Ishikawa (cell line): ENCODE measurements at regions not wholly inside any gene's neighbourhood (a gene's known extent, or its start where the extent isn't known, plus 50 kb on each side); places are given as distances from the start of the nearest gene placed in this dataset.

Experiments
- CEBPB ChIP-seq: IDR thresholded peaks from 2 replicates; pipeline ENCODE4 v1.6.1; 2012
- CREB1 ChIP-seq: IDR thresholded peaks from 2 replicates; pipeline ENCODE4 v1.6.1; 2012; ENCODE audit warnings: low read depth
- EGR1 ChIP-seq: IDR thresholded peaks from 2 replicates; pipeline ENCODE4 v1.6.1; 2012
- EP300 ChIP-seq: IDR thresholded peaks from 2 replicates; pipeline ENCODE4 v1.6.1; 2012; ENCODE audit warnings: borderline replicate concordance
- FOXM1 ChIP-seq: IDR thresholded peaks from 2 replicates; pipeline ENCODE4 v1.6.1; 2012; ENCODE audit warnings: low read depth, borderline replicate concordance
- MAX ChIP-seq: IDR thresholded peaks from 2 replicates; pipeline ENCODE4 v1.6.1; 2012
- NFIC ChIP-seq: IDR thresholded peaks from 2 replicates; pipeline ENCODE4 v1.6.1; 2012
- RAD21 ChIP-seq: IDR thresholded peaks from 2 replicates; pipeline ENCODE4 v1.6.1; 2012; ENCODE audit warnings: low read depth
- REST ChIP-seq: IDR thresholded peaks from 2 replicates; pipeline ENCODE4 v1.6.1; 2012; ENCODE audit warnings: low read depth, mild to moderate bottlenecking
- TAF1 ChIP-seq: IDR thresholded peaks from 2 replicates; pipeline ENCODE4 v1.6.1; 2012; ENCODE audit warnings: low read depth, mild to moderate bottlenecking
- TCF12 ChIP-seq: IDR thresholded peaks from 2 replicates; pipeline ENCODE4 v1.6.1; 2012; ENCODE audit warnings: low read depth
- TEAD4 ChIP-seq: IDR thresholded peaks from 2 replicates; pipeline ENCODE4 v1.6.1; 2012
- USF1 ChIP-seq: IDR thresholded peaks from 2 replicates; pipeline ENCODE4 v1.6.1; 2012
- YY1 ChIP-seq: IDR thresholded peaks from 2 replicates; pipeline ENCODE4 v1.6.1; 2012; ENCODE audit warnings: low read depth
- ZBTB7A ChIP-seq: IDR thresholded peaks from 2 replicates; pipeline ENCODE4 v1.6.1; 2012; ENCODE audit warnings: low read depth

GRCh38 chr2:180542511-180542910 is 437.9 kb upstream of the UBE2E3 start:
- TF ChIP-seq TAF1 = no peak

- no peak for TF ChIP-seq CEBPB
- no peak for TF ChIP-seq EP300
- TF ChIP-seq USF1 = no peak
- TF ChIP-seq TEAD4 = no peak
- TF ChIP-seq FOXM1 = no peak
These were observed 439.6 kb upstream of the UBE2E3 start for GRCh38 chr2:180540761-180541160.

- TF ChIP-seq ZBTB7A (no peak), MAX (no peak), TCF12 (no peak), EP300 (no peak), TAF1 (no peak)
These were observed 440.9 kb upstream of the UBE2E3 start for GRCh38 chr2:180539541-180539940.

GRCh38 chr2:180535289-180535688 is 445.1 kb upstream of the UBE2E3 start:
- TF ChIP-seq TAF1 (no peak), ZBTB7A (no peak), MAX (no peak), RAD21 (no peak), NFIC (no peak)

GRCh38 chr2:180524499-180524898 is 455.9 kb upstream of the UBE2E3 start:
- TF ChIP-seq TCF12 (no peak), CREB1 (no peak), REST (no peak), EGR1 (no peak), CEBPB (no peak), TEAD4 (no peak), NFIC (no peak), TAF1 (no peak), USF1 (no peak), YY1 (no peak), ZBTB7A (no peak), EP300 (no peak), RAD21 (no peak), FOXM1 (no peak)

- no peak for TF ChIP-seq EP300
- TF ChIP-seq USF1 = no peak
- TF ChIP-seq TCF12 = no peak
- no peak for TF ChIP-seq NFIC
- no peak for TF ChIP-seq CEBPB
- TF ChIP-seq MAX = no peak
- no peak for TF ChIP-seq ZBTB7A
These were observed 456.6 kb upstream of the UBE2E3 start for GRCh38 chr2:180523621-180524340.

GRCh38 chr2:180520921-180521581 is 459.4 kb upstream of the UBE2E3 start:
- TF ChIP-seq YY1 (no peak), TAF1 (no peak), ZBTB7A (no peak), RAD21 (no peak), EP300 (no peak), REST (no peak), NFIC (no peak), USF1 (no peak), FOXM1 (no peak)
